Amniotic epithelial cell (primary cell): ENCODE measurements at regions not wholly inside any gene's neighbourhood (a gene's known extent, or its start where the extent isn't known, plus 50 kb on each side); places are given as distances from the start of the nearest gene placed in this dataset.

Experiments
- DNase-seq: peaks from one replicate; pipeline ENCODE4 v3.0.0-alpha.2; 2010; ENCODE audit warnings: low read depth

DNA sequence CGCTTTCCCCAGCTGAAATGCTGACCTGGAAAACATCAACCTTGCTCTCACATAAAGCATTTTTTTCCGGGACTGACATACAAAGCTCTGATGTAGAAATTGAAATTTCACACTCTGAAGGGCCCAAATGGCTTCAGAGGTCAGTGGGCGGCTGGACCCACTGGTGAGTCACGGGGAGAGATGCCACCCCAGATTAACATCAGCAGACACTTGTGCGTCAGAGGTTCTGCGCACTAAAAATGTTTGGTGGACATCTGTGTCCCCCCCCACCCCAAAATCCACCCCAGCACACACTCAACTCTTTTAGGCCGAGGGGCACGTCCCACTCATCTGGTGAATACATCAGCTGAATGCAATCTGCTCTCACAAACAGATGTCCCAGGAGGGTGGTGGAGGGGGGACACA lies 208.9 kb downstream of the ASB1 start:
- DNase-seq = peak; percentile 74

DNA sequence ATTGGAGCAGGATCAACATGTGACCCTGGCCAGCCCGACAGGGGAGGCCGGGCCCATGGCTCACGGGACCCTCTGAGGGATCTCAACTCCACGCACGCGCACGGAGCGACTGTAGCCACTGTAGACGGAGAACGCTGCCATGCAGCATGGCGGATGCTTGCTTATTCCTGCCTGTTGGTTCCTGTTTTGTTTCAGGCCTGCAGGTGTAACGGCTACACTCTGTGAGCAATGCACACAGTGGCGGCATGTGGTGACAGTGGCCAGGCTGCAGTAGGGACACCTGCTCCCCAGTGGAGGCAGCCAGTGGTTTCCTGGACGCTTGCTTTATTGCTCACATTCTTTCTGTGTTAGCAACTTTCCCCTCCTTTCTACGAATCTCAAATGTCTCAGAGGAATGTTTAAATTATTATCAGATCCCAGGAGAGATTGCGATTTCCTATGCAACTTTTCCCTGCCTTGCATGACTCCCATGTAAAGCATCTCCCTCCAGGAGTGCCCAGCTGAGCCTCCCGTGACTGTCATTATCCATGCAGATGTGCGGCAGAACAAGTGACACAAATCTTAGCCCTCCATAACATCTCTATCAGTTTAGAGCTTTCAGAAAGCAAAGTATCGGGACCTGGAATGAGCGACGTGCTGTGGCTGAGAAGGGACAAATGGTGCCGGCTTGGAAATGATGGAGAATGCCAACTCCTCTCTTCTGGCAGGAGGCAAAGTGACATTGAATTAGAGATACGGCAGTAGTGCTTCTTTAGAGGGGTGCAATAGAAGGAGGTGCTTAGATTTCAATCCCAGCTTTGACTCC lies 209.7 kb downstream of the ASB1 start:
- DNase-seq = peak; percentile 70

DNA sequence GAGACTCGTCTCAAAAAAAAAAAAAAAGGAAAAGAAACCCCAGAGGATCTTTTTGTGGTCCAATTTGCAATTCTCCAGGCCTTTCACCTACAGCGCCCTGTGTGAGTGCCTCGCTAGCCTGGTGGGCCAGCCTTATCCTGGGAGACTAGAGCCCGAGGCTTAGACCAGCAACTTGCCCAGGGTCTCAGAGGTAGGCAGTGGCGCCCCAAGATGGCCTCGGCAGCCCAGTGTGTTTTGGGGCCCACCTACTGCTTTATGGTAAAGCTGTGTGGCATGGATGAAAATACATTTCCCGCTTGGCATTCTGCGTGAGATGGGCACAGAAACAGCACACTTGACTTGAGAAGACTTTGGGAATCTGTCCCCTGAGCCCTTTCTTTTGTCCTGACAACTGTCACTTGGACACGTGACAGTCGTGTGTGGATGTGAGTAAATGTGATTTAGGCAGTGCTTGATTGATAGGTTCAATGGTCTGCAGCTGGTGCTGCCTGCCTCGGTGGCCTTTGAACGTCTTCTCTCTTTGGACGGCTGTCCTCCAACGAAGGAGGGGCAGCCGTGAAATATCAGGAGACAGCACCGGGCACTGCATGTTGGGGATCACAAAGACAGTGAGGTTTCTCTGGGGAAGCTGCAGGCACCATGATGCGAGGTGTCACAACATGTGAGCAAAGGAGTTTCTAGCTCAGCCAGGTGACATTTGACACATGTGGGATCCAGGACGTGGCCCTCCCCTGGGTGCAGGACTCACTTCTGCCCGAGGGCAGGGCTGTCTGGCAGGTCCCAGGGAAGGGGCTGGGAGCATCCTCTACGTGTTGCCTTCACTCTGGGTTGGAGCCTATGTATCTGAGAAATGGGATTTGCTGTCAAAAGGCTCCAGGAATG lies 209.5 kb upstream of the TWIST2 start:
- no peak for DNase-seq

DNA sequence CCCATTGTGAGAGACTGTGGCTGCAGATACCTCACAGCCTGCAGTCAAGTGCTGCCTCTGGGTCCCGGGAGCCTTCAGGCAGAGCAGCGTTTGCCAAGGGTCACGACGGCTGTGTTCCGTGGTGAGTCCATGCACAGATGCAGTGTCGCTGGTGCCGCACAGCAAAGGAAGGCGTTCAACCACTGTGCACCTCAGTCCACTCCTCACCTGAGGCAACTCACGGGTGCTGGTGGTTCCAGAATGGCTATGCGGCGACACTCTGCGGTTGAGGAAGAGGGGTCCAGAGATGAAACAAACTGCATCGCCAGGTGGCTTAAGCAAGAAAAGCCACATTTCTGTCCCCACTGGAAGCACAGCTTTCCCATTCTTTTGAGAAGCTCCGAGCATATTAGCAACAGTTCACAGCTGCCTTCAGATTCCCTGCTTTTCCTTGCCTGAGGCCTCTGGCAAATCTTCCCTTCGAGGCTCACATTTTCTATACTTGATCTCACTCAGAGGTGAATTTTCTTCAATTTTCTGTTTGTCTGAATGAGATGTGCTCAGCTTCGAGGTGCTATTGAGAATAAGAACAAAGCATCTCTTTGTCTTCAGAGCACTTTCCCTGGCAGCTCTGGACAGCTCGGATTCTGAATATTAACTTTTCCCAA lies 208.8 kb upstream of the TWIST2 start:
- DNase-seq = no peak

DNA sequence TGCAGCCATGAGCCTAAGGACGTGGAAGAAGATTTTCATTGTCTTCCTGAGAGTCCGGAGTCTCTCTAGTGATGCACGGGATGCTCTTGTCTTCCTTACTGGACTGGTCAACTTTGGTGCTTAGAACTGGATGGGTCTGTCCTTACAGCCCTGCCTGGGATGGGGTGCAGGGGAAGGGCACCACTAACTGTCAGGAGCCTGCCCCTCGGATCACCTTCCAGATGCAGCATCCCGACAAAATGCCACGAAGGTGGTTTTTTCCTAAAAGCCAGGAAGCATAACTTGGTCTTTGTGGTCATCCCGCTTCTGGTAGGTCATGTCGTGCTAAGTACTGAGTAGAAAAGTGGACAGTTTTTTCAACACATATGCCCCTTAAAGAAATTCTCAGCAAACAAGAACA lies 207.4 kb upstream of the TWIST2 start:
- no peak for DNase-seq

- no peak for DNase-seq
Measured at GRCh38 chr2:238642973-238643372, 204.9 kb upstream of the TWIST2 start.

DNA sequence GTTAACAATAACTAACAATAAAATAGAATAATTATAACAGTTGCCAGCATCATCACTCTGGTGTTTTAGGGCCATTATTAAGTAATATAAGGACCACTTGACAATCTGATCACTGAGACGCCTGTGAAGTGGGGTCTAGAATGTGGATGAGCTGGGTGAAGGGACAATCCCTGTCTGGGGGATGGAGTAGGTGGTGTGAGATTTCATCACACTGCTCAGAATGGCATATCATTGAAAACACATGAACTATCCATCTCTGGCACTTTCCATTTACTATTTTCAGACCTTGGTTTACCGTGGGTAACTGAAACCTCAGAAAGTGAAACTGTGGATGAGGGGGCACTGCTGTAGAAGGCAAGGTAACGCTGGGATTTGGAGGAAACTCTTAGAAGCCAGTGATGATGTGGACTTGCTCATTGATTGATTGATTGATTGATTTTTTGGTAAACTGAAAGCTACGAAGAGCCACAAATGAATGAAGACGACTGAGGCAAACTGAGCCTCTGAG lies 204.4 kb upstream of the TWIST2 start:
- no peak for DNase-seq

DNA sequence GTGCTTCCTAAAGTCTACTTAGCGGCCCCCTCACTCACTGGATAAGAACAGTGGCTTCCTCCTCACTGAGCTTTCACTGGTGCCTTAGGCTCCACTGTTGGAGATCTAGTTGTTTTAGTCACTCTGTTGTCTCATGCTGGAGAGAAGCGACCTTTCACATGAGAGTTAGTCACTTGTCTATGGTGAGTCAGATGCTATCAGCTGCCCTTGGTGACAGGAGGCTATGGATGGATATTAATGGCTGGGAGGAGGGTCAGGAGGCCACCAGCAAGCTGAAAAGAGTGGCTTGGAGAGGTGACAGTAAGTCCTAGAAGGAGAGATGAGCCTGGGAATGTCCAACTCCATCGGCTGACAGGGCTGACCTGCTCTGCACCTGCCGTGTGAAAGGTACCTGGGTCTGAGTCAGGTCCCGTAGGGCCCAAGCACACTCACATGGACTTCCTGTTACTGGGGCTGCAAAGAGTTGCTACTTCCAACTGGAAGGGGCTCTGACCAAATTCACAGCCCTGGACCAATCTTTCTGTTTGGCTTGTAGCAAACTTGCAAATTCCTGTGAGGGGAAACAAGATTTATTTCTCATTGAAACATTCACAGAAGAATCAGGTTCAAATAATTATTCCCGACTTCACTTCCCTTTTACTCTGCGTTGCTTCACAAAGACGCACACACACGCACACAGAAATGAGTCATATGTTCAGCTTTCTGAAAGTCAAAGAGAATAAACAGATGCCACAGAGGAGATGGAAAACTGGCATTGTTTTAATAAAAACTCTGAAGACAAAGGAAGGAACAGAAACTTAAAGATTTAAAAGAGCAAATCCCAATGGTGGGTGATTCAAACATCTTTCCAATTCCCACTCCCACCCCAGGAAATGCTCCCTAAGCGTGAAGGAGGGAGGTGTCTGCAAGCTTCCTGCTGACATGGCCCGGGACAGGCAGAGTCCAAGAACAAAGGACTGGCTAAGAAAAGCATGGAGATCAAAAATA lies 203.5 kb upstream of the TWIST2 start:
- DNase-seq = peak; percentile 91

GRCh38 chr2:238645095-238645494 lies 202.8 kb upstream of the TWIST2 start:
- DNase-seq = no peak

GRCh38 chr2:238645716-238646115 lies 202.2 kb upstream of the TWIST2 start:
- no peak for DNase-seq

DNA sequence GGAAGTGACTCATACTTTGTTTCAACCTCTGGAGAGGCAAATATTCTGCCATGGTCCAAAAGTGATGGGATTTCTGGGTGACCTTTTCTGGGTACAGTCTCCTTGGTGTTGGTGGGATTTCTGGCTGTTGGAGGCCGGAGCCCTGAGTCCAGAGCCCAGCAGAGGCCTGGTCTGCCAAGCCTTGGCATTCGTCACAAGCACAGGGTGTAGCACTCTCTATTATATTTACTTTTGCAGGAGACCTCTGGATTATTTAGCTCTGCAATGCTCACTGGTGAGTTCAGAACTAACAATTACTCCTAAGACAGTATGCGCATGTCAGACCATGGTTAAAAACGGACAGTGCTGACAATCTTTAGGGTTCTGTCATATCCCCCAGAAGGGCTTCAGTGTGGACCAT lies 201.6 kb upstream of the TWIST2 start:
- DNase-seq = no peak

DNA sequence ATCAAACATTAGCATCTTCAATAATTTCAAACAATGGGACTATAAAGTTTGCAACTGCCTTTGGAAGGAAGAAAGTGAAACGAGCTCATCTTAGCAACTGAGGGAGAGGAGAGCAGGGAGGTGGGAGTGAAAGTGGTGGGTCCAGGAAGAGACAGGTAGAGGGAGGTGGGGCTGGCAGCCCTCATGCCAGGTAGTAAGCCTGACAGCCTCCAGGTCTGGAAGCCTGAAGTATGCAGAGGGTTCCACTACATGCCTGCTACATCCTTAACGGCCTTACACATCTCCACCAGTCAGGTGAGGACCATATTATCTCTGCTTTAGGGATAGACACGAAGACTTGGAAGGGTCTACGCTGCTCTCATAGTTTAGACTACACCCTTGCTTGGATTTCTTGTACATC lies 201.1 kb upstream of the TWIST2 start:
- DNase-seq = no peak

GRCh38 chr2:238649123-238649522 lies 198.8 kb upstream of the TWIST2 start:
- no peak for DNase-seq

DNA sequence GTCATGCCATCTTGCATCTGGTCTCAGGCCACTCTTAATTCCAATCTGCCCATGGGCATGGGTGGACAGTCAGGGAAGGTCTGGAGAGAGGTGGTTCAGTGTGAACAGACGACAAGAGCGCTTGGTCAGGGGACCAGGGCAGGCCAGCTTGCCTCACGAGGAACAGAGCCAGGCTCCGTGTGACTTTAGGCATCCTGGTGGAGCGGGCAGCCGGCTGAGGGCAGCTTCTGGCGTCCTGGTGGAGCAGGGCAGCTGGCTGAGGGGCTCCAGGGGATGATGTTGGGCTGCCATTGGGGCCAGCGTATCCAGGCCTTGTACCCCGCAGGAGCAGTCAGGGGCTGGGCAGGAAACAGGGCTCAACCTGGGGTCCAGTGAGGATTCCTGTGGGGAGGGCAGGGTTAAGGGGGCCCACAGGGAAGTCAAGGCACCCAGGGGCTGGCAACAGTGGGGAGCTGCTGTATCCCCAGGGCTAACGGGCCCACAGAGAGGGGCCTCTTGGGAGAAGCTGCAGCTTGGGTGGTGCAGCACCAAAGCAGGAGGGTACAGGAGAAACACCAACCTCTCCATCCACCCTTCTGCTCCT lies 197.9 kb upstream of the TWIST2 start:
- DNase-seq = no peak

GRCh38 chr2:238650536-238650935 lies 197.3 kb upstream of the TWIST2 start:
- DNase-seq = no peak

GRCh38 chr2:238651306-238652052 lies 196.4 kb upstream of the TWIST2 start:
- DNase-seq = no peak

DNA sequence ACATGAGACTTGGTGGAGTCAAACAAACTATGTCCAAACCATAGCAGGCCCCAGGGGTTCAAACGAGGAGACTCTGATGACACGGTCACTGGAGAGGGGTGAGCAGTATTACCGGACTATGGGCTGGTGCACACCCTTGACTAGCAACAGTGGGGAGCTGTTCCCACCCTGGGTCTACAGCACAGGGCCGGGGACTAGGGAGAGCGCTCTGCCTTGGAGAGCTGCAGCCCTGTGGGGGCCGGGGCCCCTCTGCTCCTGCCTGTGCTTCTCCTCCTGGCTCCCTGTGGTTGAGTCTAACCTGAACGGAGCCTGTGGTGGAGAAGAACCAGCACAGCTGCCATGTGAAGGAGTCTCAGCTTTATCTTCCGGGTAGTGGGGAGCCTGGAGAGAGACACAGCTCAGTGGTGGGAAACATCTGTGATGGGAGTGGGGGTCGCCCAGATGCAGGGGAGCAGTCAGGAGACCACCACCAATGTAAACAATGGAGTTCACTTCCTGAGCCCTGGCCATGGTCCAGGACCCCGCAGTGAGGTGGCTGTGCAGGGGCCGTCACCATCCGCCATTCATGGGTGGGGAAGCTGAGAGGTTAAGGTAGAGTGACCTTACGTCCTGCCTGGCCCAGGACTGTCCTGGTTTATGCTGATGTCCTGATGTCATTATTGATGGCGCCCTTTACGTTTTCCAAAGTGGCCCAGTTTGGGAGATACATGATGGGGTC lies 195.7 kb upstream of the TWIST2 start:
- no peak for DNase-seq

GRCh38 chr2:238652771-238653157 lies 195.1 kb upstream of the TWIST2 start:
- no peak for DNase-seq

DNA sequence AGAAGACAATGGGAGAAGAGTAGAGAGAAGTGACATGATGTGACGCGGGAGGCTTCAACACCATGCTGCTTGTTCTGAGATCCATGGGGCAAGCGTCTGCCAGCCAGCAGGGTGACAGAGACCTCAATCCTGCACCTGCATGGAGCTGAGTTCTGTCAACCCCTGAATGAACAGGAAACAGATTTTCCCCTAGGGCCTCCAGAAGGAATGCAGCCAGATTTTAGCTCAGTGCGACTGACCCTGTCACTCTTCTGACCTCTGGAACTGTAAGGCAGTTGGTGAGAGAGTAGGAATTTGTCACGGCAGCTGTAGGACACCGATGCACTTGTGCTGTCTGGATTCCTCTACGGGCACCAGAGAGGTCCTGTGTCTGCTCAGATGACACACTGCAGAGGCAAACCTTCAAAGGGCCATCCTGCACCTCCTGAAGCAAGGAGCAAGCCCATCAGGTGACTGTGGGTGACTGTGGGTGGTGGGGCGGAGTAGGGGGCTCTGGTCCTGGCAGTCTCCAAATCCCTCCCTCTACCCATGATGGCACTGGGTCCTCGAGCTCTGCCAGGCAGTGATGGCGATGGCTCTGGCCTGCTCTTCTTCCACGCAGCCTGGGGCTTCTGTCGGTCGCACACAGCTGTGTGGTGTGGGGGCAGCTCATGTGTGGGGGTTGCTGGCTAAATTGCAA lies 194.3 kb upstream of the TWIST2 start:
- DNase-seq = no peak
